NCI-H524 (cell line): ENCODE measurements at regions not wholly inside any gene's neighbourhood (a gene's known extent, or its start where the extent isn't known, plus 50 kb on each side); places are given as distances from the start of the nearest gene placed in this dataset.
A peak's percentile ranks its signal among the peaks of the same experiment; 100 is the strongest.
"Not testable (repeated sequence)": the region's sequence is repeated elsewhere in the genome, so short reads cannot be mapped to it uniquely, and the experiment has no call there.

Source experiments
- DNase-seq, 2 experiments: peaks; one replicate each; lab custom pipeline; 2025; lab: John Stamatoyannopoulos, UW

DNA sequence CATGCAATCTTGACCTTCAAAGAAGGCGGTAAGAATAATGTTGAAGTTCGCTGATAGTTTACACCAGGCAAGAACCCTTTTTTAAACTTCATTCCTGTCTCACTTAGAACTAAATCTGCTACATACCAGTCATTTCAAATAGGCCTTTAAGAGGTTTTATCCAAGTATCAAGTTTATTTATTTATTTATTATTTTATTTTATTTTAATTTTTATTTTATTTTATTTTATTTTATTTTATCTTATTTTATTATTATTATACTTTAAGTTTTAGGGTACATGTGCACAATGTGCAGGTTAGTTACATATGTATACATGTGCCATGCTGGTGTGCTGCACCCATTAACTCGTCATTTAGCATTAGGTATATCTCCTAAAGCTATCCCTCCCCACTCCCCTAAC, 691.6 kb downstream of the ANKRD7 start:
- DNase-seq: not testable (repeated sequence)

DNA sequence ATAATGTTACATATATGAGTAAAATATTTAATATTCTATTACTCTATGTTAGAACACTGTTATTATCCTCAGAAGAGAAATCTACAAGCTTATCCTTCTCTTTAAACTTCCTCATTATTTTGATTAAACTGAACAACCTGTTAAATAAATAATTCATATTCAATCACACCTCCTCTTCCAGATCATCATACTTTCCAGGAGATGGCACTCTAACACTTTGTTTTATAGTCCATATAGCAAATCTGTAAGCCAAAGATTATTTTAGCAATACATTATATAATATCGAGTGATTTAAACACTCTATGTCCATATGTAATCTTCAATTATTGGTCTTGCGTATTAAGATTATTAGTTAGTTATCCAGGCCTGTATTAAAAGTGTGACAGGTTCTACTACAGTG, 694.1 kb downstream of the ANKRD7 start:
- DNase-seq: peak; percentile 31 to 58

DNA sequence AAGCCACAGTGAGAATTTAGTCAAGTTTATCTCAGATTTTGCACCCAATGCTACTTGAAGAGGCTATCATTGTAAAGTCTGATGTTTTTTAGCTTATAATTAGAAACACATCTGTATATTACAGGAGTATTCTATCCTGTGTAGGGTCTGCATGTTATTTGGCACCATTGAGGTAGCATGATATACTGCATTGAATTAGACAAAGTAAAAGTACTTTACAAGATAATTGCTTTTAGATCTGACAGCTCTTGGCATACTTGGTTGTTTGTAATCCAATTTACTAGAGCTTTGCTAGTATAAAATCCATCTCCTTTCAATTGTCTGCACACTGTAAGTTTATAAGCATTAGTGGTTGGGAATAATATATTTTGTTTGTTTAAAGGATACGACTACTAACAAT, 714.3 kb downstream of the ANKRD7 start:
- no peak for DNase-seq

DNA sequence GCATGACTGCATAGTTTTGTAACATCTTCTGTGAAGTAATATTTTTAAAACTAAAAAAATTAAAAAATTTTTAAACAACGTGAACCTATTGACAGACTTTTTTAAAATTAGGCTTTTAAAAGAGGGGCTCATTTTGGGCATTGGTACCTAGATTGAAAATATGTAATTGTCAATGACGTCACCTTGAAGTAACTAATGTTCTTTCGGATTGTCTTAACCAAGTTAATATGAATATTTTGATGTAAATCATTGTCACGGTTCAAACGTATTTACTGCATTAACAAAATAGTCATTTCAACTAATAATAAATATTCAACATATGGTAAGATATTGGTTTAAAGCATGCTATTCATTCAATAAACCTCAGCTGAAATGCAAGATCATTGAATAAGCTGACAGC, 719.8 kb downstream of the ANKRD7 start:
- DNase-seq: no peak

DNA sequence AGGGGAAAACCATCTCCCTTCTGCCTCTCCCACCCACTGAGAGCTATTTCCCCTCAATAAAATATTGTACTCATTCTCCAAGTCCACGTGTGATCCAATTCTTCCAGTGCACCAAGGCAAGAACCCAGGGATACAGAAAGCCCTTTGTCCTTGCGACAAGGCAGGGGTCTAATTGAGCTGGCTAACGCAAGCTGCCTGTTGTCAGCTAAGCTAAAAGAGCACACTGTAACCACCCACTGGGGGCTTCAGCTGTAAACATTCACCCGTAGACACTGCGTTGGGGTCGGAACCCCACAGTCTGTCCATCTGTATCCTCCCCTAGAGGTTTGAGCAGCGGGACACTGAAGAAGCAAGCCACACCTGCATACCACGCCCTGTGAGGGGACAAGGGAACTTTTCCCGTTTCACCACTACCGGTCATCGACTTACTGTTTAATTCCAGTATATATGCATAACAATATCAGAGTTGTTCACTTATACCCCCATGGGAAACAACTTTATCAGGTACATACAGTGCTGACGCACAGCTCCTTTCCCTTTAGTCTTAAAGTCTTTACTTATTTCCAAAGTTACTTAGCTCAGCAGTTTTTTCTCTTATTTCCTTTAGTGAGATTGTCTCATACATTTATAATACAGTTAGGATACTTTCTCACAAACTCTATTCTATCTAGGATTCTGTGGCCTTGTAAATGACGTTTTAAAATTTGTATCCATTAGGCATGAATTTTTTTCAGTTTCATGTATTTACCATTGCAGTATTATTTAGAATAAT, 721.6 kb downstream of the ANKRD7 start:
- no peak for DNase-seq

DNA sequence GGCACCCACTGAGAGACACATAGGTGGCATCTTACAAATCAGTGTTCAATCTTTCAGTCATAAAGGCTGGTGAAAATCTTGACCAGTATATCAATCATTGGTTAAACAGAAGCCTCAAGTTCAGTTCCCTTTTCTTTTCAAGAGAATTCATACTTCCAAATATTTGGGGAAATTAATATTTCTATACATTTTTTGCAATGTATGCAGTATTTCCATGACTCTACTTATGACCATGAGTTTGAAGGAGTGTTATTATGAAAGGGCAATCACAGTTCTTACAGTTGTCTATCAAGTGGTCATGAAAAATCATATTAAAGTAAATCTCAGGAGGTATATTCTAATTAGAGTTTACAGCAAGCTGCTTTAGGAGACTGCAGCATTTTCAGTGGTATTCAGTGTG, 724.0 kb downstream of the ANKRD7 start:
- no peak for DNase-seq

DNA sequence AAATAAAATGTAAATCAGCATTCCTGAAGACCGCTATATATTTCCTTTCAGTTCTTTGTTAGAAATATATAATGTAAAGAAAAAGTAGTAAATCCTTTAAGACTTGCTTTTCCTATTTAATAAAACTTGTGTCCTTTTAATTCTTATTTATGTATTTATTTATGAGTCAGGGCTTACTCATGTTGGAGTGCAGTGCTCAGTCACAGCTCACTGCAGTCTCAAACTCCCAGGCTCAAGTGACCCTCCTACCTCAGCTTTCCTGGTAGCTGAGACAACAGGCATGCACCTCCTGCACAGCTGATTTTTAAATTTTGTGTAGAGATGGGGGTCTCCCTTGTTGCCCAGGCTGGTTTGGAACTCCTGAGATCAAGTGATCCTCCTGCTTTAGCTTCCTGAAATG, 724.5 kb downstream of the ANKRD7 start:
- no peak for DNase-seq

DNA sequence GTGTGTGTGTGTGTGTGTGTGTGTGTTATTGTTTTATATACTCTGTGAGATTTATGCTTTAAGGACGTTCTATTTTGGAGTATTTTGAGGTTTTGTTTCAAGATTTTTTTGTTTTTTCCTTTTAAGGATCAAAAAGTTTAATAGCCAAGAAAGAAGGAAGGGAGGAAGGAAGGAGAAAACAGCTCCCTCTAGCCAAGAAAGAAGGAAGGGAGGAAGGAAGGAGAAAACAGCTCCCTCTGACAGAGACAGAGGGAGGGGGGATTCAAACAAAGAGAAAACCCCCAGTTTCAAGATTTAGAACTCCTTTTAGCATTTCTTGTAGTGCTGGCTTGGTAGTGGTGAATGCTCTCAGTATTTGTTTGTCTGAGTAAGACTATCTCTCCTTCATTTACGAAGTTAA, 731.8 kb downstream of the ANKRD7 start:
- DNase-seq: not testable (repeated sequence)

DNA sequence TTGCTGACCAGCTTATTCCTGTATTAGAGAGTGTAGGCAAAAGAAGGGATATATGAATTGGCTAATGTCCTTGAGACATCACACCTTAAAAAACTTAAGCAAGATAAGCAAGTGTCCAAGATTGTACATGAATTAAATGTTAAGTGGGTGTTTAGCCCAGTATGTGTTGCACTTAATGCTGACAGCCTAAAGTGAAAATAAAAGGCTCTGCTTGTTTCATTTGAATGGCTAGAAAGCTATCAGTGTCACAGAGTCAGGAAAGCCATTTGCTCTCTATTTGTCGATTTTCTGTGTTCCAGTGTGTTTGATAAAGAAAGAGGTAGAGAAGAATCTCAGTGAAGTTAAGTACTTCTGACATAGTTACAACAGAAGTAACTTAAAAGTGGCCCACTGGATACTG, 744.9 kb downstream of the ANKRD7 start:
- no peak for DNase-seq

DNA sequence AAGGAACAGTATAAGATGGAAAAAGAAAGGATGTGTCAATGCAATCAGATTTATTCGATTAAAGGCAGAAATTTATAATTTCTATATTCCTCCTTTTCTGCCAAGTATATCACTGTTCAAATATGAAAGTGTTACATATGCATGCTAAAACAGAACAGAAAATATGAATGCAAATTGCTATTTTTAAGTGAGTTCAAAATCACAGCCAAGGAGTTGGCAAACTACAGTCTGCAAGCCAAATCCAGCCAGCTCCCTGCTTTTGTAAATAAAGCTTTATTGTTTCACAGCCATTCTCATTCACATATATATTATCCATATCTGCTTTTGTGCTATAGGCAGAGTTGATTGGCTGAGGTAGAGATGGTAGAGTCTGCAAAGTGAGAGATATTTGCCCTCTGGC, 747.2 kb downstream of the ANKRD7 start:
- no peak for DNase-seq

DNA sequence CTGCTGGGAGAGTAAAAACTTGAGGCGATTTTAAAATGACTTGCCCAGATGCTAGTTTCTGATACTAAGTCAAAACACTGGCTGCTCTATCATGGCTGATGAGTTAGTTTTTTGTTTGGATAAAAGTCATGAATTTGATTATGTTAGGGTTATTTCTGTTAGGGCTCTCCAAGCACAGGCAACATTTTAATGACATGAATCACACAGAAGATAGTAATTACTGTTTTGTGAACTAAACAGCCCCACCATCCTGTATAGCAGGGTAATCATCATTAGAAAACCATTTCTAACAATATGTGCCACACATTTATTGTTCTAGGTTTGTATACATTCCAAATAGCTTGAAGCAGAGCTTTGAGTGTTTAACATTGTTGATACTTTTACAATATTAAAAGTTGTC, 750.3 kb downstream of the ANKRD7 start:
- DNase-seq: no peak

DNA sequence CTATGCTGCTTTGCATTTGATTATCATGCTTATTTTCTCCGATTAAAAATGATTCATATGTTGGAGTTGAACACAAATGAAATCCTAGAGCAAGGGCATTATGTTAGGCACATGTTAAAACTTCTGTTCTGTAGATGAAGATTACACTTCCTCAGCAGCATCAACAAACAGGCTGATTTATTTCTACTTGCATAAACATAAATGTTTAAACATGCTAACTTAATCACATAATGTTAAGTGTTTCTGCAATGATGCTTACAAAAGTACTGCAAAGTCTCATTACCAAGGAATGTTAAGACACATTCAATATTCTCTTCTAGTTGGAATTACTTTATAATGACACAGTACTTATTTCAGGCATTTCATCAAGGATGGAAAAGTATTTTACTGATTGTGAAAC, 770.8 kb downstream of the ANKRD7 start:
- no peak for DNase-seq

DNA sequence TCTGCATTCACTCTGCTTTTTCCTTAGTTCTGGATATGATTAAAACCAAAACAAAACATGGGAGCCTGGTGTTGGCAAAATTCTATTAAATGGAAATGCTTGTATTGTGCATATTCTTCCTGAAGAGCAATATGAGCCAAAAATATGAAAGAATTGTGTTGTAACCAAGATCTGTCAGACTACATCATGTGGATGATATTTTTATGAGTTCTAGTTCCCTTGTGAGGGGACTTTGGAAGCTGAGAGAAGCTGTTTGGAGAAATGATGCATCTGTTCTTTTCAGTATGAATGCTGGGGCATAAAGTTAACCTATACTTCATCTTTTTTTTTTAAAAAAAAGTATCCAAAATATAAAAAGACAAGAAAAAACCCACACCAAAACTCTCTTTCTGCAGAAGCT, 782.7 kb downstream of the ANKRD7 start:
- DNase-seq: no peak

DNA sequence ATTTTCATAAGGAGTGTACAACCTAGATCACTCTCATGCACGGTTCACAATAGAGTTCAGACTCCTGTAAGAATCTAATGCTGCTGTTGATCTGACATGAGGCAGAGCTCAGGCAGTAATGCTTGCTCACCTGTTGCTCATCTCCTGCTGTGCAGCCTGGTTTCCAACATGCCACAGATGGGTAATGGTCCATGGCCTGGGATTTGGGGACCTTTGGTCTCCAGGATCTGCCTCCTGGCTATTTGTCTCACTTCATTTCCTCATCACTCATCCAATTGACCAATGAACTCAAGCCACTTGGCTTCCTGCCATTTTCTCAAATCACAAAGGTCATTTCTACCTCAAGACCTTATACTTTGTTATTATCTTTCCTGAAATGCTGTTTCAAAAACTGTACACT, 786.1 kb downstream of the ANKRD7 start:
- no peak for DNase-seq

DNA sequence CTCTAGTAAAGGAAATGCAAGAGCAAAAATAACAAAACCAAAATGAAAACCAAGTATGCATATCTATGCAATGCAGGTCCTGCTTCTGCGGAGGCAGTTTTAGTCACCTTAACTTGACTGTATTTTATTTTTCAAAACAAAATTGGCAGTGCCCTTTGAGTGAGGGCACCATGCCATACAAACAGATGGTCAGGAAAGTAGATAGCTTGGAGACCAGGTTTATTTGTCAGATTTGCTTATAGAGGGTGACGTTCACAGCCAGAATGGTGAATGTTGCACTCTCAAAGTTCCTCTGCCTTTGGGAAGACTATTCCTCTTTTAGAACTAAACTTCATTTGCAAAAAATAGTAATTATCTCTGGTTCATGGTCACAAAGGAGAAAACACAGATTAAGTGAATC, 801.9 kb downstream of the ANKRD7 start:
- DNase-seq: peak in 1 of 2 experiments; percentile 45

DNA sequence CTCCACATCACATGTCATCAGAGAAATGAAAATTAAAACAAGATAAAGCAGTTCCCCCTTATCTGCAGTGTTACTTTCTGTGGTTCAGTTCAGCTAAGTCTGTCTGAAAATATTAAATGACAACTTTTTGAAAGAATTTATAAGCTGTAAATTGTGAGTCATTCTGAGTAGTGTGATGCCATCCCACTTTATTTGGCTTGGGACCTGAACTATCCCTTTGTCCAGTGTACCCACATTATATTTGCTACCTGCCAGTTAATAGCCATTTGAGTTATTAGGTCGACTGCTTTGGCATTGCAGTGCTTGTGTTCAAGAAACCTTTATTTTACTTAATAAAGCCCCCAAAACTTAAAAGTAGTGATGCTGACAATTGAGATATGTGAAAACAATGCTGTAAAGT, 804.2 kb downstream of the ANKRD7 start:
- DNase-seq: no peak

DNA sequence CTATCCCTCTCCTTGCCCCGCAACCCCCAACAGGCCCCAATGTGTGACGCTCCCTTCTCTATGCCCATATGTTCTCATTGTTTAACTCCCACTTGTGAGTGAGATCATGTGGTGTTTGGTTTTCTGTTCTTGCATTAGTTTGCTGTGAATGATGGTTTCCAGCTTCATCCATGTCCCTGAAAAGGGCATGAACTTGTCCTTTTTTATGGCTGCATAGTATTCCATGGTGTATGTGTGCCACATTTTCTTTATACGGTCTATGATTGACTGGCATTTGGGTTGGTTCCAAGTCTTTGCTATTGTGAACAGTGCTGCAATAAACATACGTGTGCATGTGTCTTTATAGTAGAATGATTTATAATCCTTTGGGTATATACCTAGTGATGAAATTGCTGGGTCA, 807.6 kb downstream of the ANKRD7 start:
- DNase-seq: not testable (repeated sequence)

DNA sequence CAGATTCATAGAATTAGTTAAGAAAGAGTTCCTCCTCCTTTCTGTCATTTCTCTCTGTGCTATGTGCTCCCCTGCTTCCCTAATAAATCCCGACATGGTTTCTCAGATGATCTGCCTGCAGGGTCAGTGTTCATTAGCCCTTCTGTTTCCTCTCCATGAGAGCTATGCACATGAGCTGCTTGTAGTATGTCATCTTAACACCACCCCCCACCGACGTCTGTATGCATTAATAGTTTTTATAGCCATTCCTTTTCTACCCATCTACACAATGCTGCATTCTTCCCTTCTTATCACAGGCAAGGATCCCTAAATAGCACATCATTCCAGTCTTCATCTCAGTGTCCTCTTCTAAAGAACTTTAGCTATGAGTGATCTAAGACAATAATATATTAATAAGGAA, 809.1 kb downstream of the ANKRD7 start:
- no peak for DNase-seq

DNA sequence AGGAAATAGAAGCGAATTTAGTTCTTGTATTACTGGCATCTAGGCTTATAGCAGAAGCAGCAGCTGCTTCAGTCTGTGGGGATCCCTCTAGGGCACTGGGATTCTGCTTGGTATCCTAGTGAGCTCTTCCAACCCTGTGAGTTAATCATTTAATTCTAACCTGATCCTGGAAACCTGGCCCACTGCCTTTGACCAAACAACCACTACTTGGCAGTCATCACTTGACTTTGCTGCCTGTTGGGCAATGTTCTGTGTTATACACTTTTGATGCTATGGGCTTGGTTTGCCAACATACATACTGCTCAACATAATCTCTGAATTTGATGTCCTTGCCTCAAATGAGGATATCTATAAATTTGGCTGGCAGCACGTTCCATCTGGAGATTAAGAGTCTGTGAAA, 813.4 kb downstream of the ANKRD7 start:
- DNase-seq: no peak

DNA sequence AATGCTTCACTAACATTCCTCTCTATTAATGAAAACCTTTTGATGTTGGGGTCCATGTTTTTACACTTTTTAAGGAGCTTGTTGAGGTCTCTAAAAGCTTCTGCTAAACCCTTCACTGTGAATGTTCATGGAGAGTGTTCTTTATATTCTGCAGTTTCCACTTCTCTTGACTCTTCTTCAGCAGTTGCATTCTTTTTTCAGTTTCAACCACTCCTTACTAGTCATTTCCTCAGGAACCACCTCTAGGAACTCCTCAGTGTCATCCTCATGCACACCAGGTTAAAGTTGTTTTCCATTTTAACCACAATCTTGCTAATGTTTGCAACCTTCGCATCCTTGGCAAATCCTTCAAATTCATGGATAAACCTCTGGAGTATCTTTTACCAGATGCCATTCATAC, 821.6 kb downstream of the ANKRD7 start:
- no peak for DNase-seq

DNA sequence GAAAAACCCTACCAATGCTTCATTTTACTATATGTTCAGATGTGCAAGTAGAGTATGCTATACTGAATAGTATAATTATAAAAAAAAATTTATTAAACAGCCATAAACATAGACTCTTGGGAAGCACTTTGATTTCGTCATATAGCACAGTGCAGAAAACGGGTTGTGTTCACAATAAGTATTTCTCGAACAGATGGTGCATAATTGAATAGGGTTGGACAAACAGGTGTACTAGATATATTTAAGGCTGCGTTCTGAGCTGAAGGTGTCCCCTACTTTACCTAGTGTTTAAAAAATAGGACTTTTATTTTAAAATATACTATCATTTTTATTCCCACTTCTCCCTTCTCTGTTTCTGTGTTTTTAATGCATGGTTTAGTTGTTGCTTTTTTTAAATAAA, 841.5 kb downstream of the ANKRD7 start:
- DNase-seq: peak in 1 of 2 experiments; percentile 53

DNA sequence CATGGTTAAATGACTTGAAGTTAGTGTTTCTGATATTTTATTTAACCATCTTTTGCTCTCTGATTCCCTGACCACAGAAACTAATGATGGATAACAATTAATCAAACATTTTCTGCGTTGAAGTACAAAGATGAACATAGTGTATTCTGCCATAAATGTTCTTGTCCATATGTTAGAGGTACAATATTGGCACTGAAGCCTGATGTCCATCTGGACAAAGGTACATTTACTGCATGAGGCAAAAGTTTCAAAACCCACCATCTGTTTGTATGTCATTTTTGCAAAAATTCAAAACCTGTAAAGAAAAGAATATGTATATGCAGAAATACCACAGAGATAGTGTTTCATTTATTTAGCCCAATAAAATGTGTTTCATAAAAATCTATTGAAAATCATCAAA, 861.5 kb downstream of the ANKRD7 start:
- DNase-seq: peak in 1 of 2 experiments; percentile 52

DNA sequence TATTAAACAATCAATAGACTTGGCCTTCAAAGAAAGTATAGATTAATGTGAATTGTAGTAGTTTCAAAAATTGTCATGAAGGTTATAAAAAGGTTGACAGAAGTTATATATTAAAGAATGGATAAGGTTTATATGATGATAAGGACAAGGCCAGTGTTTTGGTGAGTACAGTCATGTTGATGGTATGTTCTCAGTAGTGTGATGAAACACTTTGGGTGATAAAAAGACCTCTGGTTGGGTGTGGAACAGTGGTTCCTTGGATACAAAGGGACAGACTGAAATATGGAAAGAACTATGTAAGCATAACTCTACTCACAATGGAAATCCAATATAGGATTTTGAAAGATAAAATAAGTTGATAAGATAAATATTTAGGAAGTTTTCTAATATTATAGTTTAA, 866.3 kb downstream of the ANKRD7 start:
- DNase-seq: no peak

DNA sequence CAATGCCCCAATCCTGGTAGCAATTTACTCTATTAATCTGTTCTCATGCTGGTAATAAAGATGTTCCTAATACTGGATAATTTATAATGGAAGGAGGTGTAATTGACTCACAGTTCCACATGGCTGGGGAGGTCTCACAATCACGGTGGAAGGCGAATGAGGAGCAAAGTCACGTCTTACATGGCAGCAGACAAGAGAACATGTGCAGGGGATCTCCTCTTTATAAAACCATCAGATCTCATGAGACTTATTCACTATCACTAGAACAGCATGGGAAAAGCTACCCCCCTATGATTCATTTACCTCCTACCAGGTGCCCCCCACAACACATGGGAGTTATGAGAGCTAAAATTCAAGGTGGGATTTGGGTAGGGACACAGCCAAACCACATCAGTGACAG, 872.2 kb downstream of the ANKRD7 start:
- DNase-seq: no peak
